ENCODE measurements at regions not wholly inside any gene's neighbourhood (a gene's known extent, or its start where the extent isn't known, plus 50 kb on each side); places are given as distances from the start of the nearest gene placed in this dataset.

DNA sequence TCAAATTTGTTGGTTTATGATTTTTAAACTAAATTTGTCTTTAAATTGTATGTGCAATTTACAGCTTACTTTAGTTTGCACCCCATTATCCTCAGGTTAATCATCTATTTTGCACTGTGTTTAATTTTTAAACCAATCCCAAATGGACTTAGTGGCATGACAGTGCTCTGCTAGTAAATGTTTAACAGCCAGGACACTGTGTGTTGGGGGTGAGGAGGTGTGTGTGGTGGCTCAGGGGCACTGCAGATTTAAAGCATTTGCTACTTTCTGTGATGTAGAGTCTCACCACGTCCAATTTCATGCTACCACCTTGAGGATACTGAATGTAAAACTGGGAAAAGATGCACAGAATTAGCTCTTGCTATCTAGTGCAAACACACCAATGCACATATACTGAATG is 225.7 kb downstream of the HAO1 start:
- WGBS (ENCODE audit: insufficient coverage): no CpG with 5 or more reads among the region's 1 CpG
- H3K4me3 ChIP-seq (ENCODE audit: low read length): no peak overlapping the region
- no peaks in the 10 kb centered on the region for H3K4me1 ChIP-seq (ENCODE audit: control insufficient read depth, insufficient read depth, low read length)
- H3K27me3 ChIP-seq (ENCODE audit: control insufficient read depth, insufficient read depth, low read length): no peaks in the 10 kb centered on the region
- H3K36me3 ChIP-seq (ENCODE audit: control insufficient read depth, insufficient read depth, low read length): no peaks in the 10 kb centered on the region
- H3K27ac ChIP-seq (ENCODE audit: low read length): no peak overlapping the region
- no peaks in the 10 kb centered on the region for H3K9me3 ChIP-seq (replicated peaks; ENCODE audit: control insufficient read depth, low read depth, low read length)
- DNase-seq: no peak

GRCh38 chr20:7716286-7716972 is 223.8 kb downstream of the HAO1 start:
- no peaks in the 10 kb centered on the region for H3K4me1 ChIP-seq (ENCODE audit: control insufficient read depth, insufficient read depth, low read length)
- no peaks in the 10 kb centered on the region for H3K27me3 ChIP-seq (ENCODE audit: control insufficient read depth, insufficient read depth, low read length)
- no peak for DNase-seq
- no peak overlapping the region for H3K27ac ChIP-seq (ENCODE audit: low read length)
- no peaks in the 10 kb centered on the region for H3K36me3 ChIP-seq (ENCODE audit: control insufficient read depth, insufficient read depth, low read length)
- no CpG with 5 or more reads among the region's 6 CpGs for WGBS (ENCODE audit: insufficient coverage)
- no peaks in the 10 kb centered on the region for H3K9me3 ChIP-seq (replicated peaks; ENCODE audit: control insufficient read depth, low read depth, low read length)
- no peak overlapping the region for H3K4me3 ChIP-seq (ENCODE audit: low read length)

- Histone ChIP-seq H3K27ac (ENCODE audit: low read length) (no peak overlapping the region), H3K36me3 (ENCODE audit: control insufficient read depth, insufficient read depth, low read length) (no peaks in the 10 kb centered on the region), H3K27me3 (ENCODE audit: control insufficient read depth, insufficient read depth, low read length) (no peaks in the 10 kb centered on the region), H3K9me3 (replicated peaks; ENCODE audit: control insufficient read depth, low read depth, low read length) (no peaks in the 10 kb centered on the region), H3K4me1 (ENCODE audit: control insufficient read depth, insufficient read depth, low read length) (no peaks in the 10 kb centered on the region), H3K4me3 (ENCODE audit: low read length) (no peak overlapping the region)
- DNase-seq: no peak
- 100% methylated on average over 1 of the region's 5 CpGs for WGBS (ENCODE audit: insufficient coverage)
Measured at GRCh38 chr20:7722564-7722963, 217.7 kb downstream of the HAO1 start.

GRCh38 chr20:7723284-7723683 is 217.0 kb downstream of the HAO1 start:
- DNase-seq: no peak
- H3K27ac ChIP-seq (ENCODE audit: low read length): no peak overlapping the region
- no peaks in the 10 kb centered on the region for H3K36me3 ChIP-seq (ENCODE audit: control insufficient read depth, insufficient read depth, low read length)
- no peaks in the 10 kb centered on the region for H3K9me3 ChIP-seq (replicated peaks; ENCODE audit: control insufficient read depth, low read depth, low read length)
- H3K4me1 ChIP-seq (ENCODE audit: control insufficient read depth, insufficient read depth, low read length): no peaks in the 10 kb centered on the region
- no peaks in the 10 kb centered on the region for H3K27me3 ChIP-seq (ENCODE audit: control insufficient read depth, insufficient read depth, low read length)
- no CpG with 5 or more reads among the region's 1 CpG for WGBS (ENCODE audit: insufficient coverage)
- H3K4me3 ChIP-seq (ENCODE audit: low read length): no peak overlapping the region

- DNase-seq: no peak
- H3K27ac ChIP-seq (ENCODE audit: low read length): no peak overlapping the region
- no peaks in the 10 kb centered on the region for H3K36me3 ChIP-seq (ENCODE audit: control insufficient read depth, insufficient read depth, low read length)
- no peaks in the 10 kb centered on the region for H3K9me3 ChIP-seq (replicated peaks; ENCODE audit: control insufficient read depth, low read depth, low read length)
- H3K27me3 ChIP-seq (ENCODE audit: control insufficient read depth, insufficient read depth, low read length): no peaks in the 10 kb centered on the region
- H3K4me1 ChIP-seq (ENCODE audit: control insufficient read depth, insufficient read depth, low read length): no peaks in the 10 kb centered on the region
- no peak overlapping the region for H3K4me3 ChIP-seq (ENCODE audit: low read length)
Measured at GRCh38 chr20:7728338-7728737, 211.9 kb downstream of the HAO1 start.

GRCh38 chr20:7734216-7734615 is 206.0 kb downstream of the HAO1 start:
- Histone ChIP-seq H3K36me3 (ENCODE audit: control insufficient read depth, insufficient read depth, low read length) (no peaks in the 10 kb centered on the region), H3K9me3 (replicated peaks; ENCODE audit: control insufficient read depth, low read depth, low read length) (no peaks in the 10 kb centered on the region), H3K27me3 (ENCODE audit: control insufficient read depth, insufficient read depth, low read length) (no peaks in the 10 kb centered on the region), H3K4me1 (ENCODE audit: control insufficient read depth, insufficient read depth, low read length) (no peaks in the 10 kb centered on the region), H3K27ac (ENCODE audit: low read length) (no peak overlapping the region), H3K4me3 (ENCODE audit: low read length) (no peak overlapping the region)
- no CpG with 5 or more reads among the region's 1 CpG for WGBS (ENCODE audit: insufficient coverage)
- no peak for DNase-seq

GRCh38 chr20:7736336-7736735 is 203.9 kb downstream of the HAO1 start:
- H3K27ac ChIP-seq (ENCODE audit: low read length): no peak overlapping the region
- no peaks in the 10 kb centered on the region for H3K9me3 ChIP-seq (replicated peaks; ENCODE audit: control insufficient read depth, low read depth, low read length)
- no peaks in the 10 kb centered on the region for H3K36me3 ChIP-seq (ENCODE audit: control insufficient read depth, insufficient read depth, low read length)
- no CpG with 5 or more reads among the region's 1 CpG for WGBS (ENCODE audit: insufficient coverage)
- H3K4me1 ChIP-seq (ENCODE audit: control insufficient read depth, insufficient read depth, low read length): no peaks in the 10 kb centered on the region
- no peak overlapping the region for H3K4me3 ChIP-seq (ENCODE audit: low read length)
- no peaks in the 10 kb centered on the region for H3K27me3 ChIP-seq (ENCODE audit: control insufficient read depth, insufficient read depth, low read length)
- no peak for DNase-seq

DNA sequence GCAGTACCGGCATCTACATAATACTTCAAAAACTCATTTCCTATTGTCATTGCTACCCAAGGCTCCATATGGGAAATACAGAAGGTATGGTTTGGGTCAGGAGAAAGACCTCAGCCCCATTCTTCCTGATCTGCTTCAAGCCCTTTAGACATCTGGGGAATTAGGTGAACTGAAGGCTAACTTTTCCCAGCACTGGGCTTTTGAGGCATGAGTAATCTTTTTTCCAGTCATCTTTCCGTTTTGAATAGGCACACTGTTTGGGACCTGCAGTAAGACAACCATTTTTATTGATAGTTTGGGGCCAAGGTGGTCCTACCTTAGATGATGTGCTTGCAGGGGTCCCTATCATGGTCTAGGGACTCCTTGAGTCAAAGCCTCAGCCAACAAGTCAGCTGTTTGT is 198.4 kb downstream of the HAO1 start:
- 80% methylated on average over 1 of the region's 2 CpGs for WGBS (ENCODE audit: insufficient coverage)
- H3K36me3 ChIP-seq (ENCODE audit: control insufficient read depth, insufficient read depth, low read length): no peaks in the 10 kb centered on the region
- no peak overlapping the region for H3K4me3 ChIP-seq (ENCODE audit: low read length)
- H3K9me3 ChIP-seq (replicated peaks; ENCODE audit: control insufficient read depth, low read depth, low read length): peaks cover 5% of the 10 kb centered on the region
- no peaks in the 10 kb centered on the region for H3K27me3 ChIP-seq (ENCODE audit: control insufficient read depth, insufficient read depth, low read length)
- DNase-seq: no peak
- H3K4me1 ChIP-seq (ENCODE audit: control insufficient read depth, insufficient read depth, low read length): no peaks in the 10 kb centered on the region
- no peak overlapping the region for H3K27ac ChIP-seq (ENCODE audit: low read length)

DNA sequence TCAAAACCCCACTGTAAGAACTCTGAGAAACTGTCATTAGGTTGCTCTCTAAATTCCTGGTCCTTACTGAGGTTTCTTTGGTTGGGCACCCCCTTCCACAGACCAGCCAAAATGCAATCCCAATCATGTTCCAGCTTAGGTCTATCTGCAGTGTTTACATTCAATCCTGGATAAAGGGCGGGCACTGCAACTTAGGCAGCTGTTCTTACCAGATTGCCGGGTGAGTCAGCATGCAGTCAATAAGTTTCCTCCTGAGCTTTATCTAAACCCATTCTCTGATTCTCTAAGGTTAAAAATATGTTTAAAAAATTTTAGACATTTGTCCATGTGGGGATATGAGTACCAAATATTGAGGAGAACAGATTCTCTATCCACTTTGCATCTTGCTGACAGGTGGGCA is 197.8 kb downstream of the HAO1 start:
- WGBS (ENCODE audit: insufficient coverage): no CpG with 5 or more reads among the region's 2 CpGs

DNA sequence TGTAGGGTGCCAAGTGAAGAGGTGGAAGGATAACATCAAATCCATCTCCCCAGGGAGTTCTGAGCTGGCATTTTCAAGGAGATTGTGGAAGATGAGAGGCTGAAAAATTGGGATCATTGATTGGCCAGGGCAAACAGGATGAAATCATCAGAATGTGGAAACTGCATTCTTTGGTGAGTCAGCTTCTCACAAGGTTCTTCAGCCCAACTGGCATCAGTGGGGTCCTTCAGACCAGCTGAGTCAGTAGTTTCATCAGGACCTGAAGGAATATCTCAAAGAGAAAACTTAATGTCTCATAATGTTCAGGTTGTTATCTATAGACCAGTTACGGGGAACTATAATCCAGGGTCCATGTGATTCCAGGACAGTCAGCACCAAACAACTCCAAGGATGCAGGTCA is 195.8 kb downstream of the HAO1 start:
- no peak for DNase-seq
- H3K27me3 ChIP-seq (ENCODE audit: control insufficient read depth, insufficient read depth, low read length): no peaks in the 10 kb centered on the region
- H3K4me1 ChIP-seq (ENCODE audit: control insufficient read depth, insufficient read depth, low read length): no peaks in the 10 kb centered on the region
- no peak overlapping the region for H3K27ac ChIP-seq (ENCODE audit: low read length)
- no CpG with 5 or more reads among the region's 1 CpG for WGBS (ENCODE audit: insufficient coverage)
- H3K4me3 ChIP-seq (ENCODE audit: low read length): no peak overlapping the region
- peaks cover 5% of the 10 kb centered on the region for H3K9me3 ChIP-seq (replicated peaks; ENCODE audit: control insufficient read depth, low read depth, low read length)
- H3K36me3 ChIP-seq (ENCODE audit: control insufficient read depth, insufficient read depth, low read length): no peaks in the 10 kb centered on the region

More for the DNA sequence above, 197.8 kb downstream of the HAO1 start:
- Histone ChIP-seq H3K36me3 (ENCODE audit: control insufficient read depth, insufficient read depth, low read length) (no peaks in the 10 kb centered on the region), H3K9me3 (replicated peaks; ENCODE audit: control insufficient read depth, low read depth, low read length) (peaks cover 5% of the 10 kb centered on the region), H3K4me1 (ENCODE audit: control insufficient read depth, insufficient read depth, low read length) (no peaks in the 10 kb centered on the region), H3K4me3 (ENCODE audit: low read length) (no peak overlapping the region), H3K27me3 (ENCODE audit: control insufficient read depth, insufficient read depth, low read length) (no peaks in the 10 kb centered on the region), H3K27ac (ENCODE audit: low read length) (no peak overlapping the region)
- no peak for DNase-seq

GRCh38 chr20:7748624-7749023 is 191.6 kb downstream of the HAO1 start:
- Histone ChIP-seq H3K9me3 (replicated peaks; ENCODE audit: control insufficient read depth, low read depth, low read length) (peaks cover 5% of the 10 kb centered on the region), H3K4me3 (ENCODE audit: low read length) (no peak overlapping the region), H3K4me1 (ENCODE audit: control insufficient read depth, insufficient read depth, low read length) (no peaks in the 10 kb centered on the region), H3K27ac (ENCODE audit: low read length) (no peak overlapping the region), H3K36me3 (ENCODE audit: control insufficient read depth, insufficient read depth, low read length) (no peaks in the 10 kb centered on the region), H3K27me3 (ENCODE audit: control insufficient read depth, insufficient read depth, low read length) (no peaks in the 10 kb centered on the region)
- DNase-seq: no peak
